ENCODE measurements at regions not wholly inside any gene's neighbourhood (a gene's known extent, or its start where the extent isn't known, plus 50 kb on each side); places are given as distances from the start of the nearest gene placed in this dataset.
"Not testable (repeated sequence)": the region's sequence is repeated elsewhere in the genome, so short reads cannot be mapped to it uniquely, and the experiment has no call there.

DNA sequence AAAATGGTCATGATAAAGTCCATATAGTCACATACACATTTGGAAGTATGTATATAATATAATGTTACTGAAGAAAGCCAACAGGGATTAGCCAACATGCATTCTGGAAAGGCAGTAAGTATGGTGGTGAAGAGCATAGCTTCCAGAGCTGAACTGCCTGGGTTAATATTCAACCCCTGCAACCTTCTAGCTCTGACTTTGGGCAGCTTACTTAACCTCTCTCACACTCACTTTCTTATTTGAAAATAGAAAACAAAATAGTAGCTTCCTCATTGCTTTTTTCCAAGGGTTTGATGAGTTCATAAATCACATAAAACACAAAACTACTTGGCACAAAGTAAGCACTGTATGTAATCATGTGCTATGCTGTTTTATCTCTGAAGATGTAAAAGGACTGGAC is 216.4 kb downstream of the CHIC2 start:
- H3K36me3 ChIP-seq: no peaks in the 10 kb centered on the region
- H3K4me1 ChIP-seq: no peaks in the 10 kb centered on the region
- intact Hi-C loops (cut with DNase I; ENCODE audit: low total_unique reads): no loop called here
- H3K4me3 ChIP-seq: no peak overlapping the region
- H3K9me3 ChIP-seq: no peaks in the 10 kb centered on the region
- no peak overlapping the region for H3K27ac ChIP-seq
- TF ChIP-seq, protein P1, sequence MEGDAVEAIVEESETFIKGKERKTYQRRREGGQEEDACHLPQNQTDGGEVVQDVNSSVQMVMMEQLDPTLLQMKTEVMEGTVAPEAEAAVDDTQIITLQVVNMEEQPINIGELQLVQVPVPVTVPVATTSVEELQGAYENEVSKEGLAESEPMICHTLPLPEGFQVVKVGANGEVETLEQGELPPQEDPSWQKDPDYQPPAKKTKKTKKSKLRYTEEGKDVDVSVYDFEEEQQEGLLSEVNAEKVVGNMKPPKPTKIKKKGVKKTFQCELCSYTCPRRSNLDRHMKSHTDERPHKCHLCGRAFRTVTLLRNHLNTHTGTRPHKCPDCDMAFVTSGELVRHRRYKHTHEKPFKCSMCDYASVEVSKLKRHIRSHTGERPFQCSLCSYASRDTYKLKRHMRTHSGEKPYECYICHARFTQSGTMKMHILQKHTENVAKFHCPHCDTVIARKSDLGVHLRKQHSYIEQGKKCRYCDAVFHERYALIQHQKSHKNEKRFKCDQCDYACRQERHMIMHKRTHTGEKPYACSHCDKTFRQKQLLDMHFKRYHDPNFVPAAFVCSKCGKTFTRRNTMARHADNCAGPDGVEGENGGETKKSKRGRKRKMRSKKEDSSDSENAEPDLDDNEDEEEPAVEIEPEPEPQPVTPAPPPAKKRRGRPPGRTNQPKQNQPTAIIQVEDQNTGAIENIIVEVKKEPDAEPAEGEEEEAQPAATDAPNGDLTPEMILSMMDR (IDR thresholded peaks at IDR 0.05): no peak
- H3K27me3 ChIP-seq: no peaks in the 10 kb centered on the region
- DNase-seq: no peak

- intact Hi-C loops (cut with DNase I; ENCODE audit: low total_unique reads): no loop called here
- TF ChIP-seq, protein P1 (IDR thresholded peaks at IDR 0.05): no peak
- H3K4me1 ChIP-seq: no peaks in the 10 kb centered on the region
- H3K27ac ChIP-seq: no peak overlapping the region
- no peaks in the 10 kb centered on the region for H3K27me3 ChIP-seq
- no peaks in the 10 kb centered on the region for H3K9me3 ChIP-seq
- DNase-seq: no peak
- H3K4me3 ChIP-seq: no peak overlapping the region
- no peaks in the 10 kb centered on the region for H3K36me3 ChIP-seq
Measured at GRCh38 chr4:53844551-53844950, 219.9 kb downstream of the CHIC2 start.

DNA sequence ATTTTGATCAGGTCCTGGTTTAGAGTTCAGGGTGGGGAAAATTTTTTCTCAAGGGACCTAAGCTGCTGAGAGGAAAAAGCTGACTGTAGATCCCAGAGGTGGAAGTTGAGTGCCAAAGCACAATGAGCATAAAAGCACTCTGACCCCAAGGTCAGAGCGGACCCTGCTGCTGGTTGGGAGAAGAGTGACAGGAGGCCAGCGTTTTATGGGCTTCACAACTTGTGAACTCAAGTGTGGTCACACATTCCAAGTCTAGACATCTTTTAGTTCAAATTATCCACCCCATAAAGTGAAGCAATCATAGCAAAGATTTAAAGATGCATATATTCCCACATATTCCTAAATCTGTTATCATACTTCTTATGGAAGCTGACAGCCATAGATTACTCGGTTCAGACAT is 220.3 kb downstream of the CHIC2 start:
- no peaks in the 10 kb centered on the region for H3K4me1 ChIP-seq
- intact Hi-C loops (cut with DNase I; ENCODE audit: low total_unique reads): no loop called here
- no peaks in the 10 kb centered on the region for H3K9me3 ChIP-seq
- no peak overlapping the region for H3K4me3 ChIP-seq
- no peaks in the 10 kb centered on the region for H3K27me3 ChIP-seq
- H3K36me3 ChIP-seq: no peaks in the 10 kb centered on the region
- H3K27ac ChIP-seq: no peak overlapping the region
- TF ChIP-seq, protein P1 (IDR thresholded peaks at IDR 0.05): no peak
- DNase-seq: no peak

- Histone ChIP-seq H3K27me3 (no peaks in the 10 kb centered on the region), H3K4me1 (no peaks in the 10 kb centered on the region), H3K9me3 (no peaks in the 10 kb centered on the region), H3K4me3 (no peak overlapping the region), H3K27ac (no peak overlapping the region), H3K36me3 (no peaks in the 10 kb centered on the region)
- DNase-seq: no peak
- intact Hi-C loops (cut with DNase I; ENCODE audit: low total_unique reads): no loop called here
- TF ChIP-seq, protein P1 (IDR thresholded peaks at IDR 0.05): no peak
Measured at GRCh38 chr4:53841711-53842110, 222.7 kb downstream of the CHIC2 start.

DNA sequence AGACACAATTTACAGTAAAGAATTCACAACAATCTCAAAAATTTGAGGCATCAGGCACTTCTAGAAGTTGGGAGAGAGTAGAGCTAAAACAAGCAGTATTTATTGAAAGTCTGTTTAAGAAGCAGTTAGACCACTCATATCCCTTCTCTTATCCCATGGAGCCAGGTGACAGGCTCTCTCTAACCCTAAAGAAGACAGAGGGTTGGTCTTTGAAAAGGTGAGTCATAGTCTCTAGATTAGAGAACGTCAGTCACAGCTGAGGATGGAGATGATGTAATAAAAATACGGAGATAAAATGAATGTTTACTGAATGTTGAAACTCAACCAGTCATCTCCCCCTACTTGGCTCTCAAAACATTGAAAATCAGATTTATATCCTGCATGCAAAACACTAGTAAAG is 223.8 kb downstream of the CHIC2 start:
- Histone ChIP-seq H3K27ac (no peak overlapping the region), H3K36me3 (no peaks in the 10 kb centered on the region), H3K9me3 (no peaks in the 10 kb centered on the region), H3K4me3 (no peak overlapping the region), H3K4me1 (no peaks in the 10 kb centered on the region), H3K27me3 (no peaks in the 10 kb centered on the region)
- intact Hi-C loops (cut with DNase I; ENCODE audit: low total_unique reads): no loop called here
- no peak for DNase-seq
- TF ChIP-seq, protein P1 (IDR thresholded peaks at IDR 0.05): no peak

DNA sequence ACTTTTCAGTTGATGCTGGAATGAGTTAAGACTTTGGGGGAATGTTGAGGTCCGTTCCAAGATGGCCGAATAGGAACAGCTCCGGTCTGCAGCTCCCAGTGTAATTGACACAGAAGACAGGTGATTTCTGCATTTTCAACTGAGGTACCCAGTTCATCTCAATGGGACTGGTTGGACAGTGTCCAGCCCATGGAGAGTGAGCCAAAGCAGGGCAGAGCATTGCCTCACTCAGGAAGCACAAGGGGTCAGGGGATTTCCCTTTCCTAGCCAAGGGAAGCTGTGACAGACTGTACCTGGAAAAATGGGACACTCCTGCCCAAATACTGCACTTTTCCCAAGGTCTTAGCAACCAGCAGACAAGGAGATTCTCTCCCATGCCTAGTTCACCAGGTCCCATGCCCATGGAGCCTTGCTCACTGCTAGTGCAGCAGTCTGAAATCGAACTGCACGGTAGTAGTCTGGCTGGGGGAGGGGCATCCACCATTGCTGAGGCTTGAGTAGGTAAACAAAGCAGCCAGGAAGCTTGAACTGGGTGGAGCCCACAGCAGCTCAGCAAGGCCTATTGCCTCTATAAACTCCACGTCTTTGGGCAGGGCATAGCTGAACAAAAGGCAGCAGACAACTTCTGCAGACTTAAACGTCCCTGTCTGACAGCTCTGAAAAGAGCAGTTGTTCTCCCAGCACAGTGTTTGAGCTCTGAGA is 231.0 kb downstream of the CHIC2 start:
- intact Hi-C loops (cut with DNase I; ENCODE audit: low total_unique reads); H3K4me1 ChIP-seq; H3K36me3 ChIP-seq; H3K27me3 ChIP-seq; DNase-seq; H3K27ac ChIP-seq; H3K4me3 ChIP-seq: not testable (repeated sequence)
- peaks cover 0 to 13% (median 9%) of the 10 kb centered on the region in 3 donors for H3K9me3 ChIP-seq
